GM23248 (cell line): ENCODE measurements at regions not wholly inside any gene's neighbourhood (a gene's known extent, or its start where the extent isn't known, plus 50 kb on each side); places are given as distances from the start of the nearest gene placed in this dataset.

Experiments
- EZH2 ChIP-seq: fragments of 200-600 bp; sonication (generic); IDR thresholded peaks from 2 replicates; pipeline ENCODE4 v1.6.1; 2018; ENCODE audit warnings: antibody characterized with exemption, mild to moderate bottlenecking; ENCODE audit not compliant: insufficient read depth, poor library complexity, severe bottlenecking
- EZH2phosphoT487 ChIP-seq: fragments of 200-600 bp; sonication (generic); IDR thresholded peaks from 2 replicates; pipeline ENCODE4 v1.6.1; 2018; ENCODE audit warnings: antibody characterized with exemption, moderate library complexity, mild to moderate bottlenecking, low read depth; ENCODE audit not compliant: insufficient read depth

DNA sequence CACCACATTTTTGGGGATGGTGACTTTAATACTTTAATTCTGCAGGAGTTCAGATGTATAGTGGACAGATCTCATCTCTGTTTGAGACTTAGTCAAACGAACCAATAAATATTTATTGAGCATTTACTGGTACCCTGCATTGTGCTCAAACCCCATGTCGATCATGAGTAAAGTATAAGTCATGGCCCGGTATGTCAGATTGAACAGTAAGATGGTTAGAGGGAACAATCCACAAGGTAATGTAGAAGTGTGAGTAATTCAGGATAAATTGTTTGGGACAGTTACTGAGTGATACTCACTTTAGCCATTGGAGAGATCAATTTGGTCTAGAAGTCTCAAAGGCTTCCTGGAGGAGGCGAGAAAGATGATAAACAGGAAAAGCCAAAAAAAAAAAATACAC, 265.5 kb upstream of the C2CD4B start:
- TF ChIP-seq EZH2: no peak
- no peak for TF ChIP-seq EZH2phosphoT487
